Neutrophil (primary cell): ENCODE measurements at regions not wholly inside any gene's neighbourhood (a gene's known extent, or its start where the extent isn't known, plus 50 kb on each side); places are given as distances from the start of the nearest gene placed in this dataset.

Source experiments
- H3K27ac ChIP-seq: fragments of 200-600 bp; sonication (generic); 2 replicates; pipeline ENCODE4 v1.5.1; 2016; ENCODE audit warnings: mild to moderate bottlenecking, moderate library complexity
- H3K27me3 ChIP-seq: fragments of 200-600 bp; sonication (generic); 2 replicates; pipeline ENCODE4 v1.6.0; 2016; ENCODE audit warnings: mild to moderate bottlenecking
- H3K36me3 ChIP-seq: fragments of 200-600 bp; sonication (generic); 2 replicates; pipeline ENCODE4 v1.5.1; 2017
- H3K4me1 ChIP-seq, 2 experiments: fragments of 200-600 bp in 1 of 2; sonication (generic) in 1 of 2; 1 replicate in 1 of 2; 2 replicates in 1 of 2; pipeline versions ENCODE4 v1.5.1 to v1.6.1; 2013 to 2016; ENCODE audit warnings: low read depth in 1 of 2, low read length in 1 of 2, mild to moderate bottlenecking in 1 of 2, moderate library complexity in 1 of 2; ENCODE audit not compliant: control insufficient read depth in 1 of 2, insufficient read depth in 1 of 2
- H3K4me3 ChIP-seq, 2 experiments: fragments of 200-600 bp in 1 of 2; sonication (generic) in 1 of 2; 1 replicate in 1 of 2; 2 replicates in 1 of 2; pipeline ENCODE4 v1.5.1; 2013 to 2016; ENCODE audit warnings: low read depth in 1 of 2, low read length in 1 of 2, mild to moderate bottlenecking in 1 of 2, moderate library complexity in 1 of 2
- H3K9me3 ChIP-seq: fragments of 200-600 bp; sonication (generic); 2 replicates; pipeline ENCODE4 v1.5.1; 2016
- TF ChIP-seq, protein P1 (sequence below): fragments of 200-600 bp; sonication (generic); IDR thresholded peaks from 2 replicates; pipeline ENCODE4 v1.5.1; 2016; ENCODE audit warnings: antibody characterized with exemption

DNA sequence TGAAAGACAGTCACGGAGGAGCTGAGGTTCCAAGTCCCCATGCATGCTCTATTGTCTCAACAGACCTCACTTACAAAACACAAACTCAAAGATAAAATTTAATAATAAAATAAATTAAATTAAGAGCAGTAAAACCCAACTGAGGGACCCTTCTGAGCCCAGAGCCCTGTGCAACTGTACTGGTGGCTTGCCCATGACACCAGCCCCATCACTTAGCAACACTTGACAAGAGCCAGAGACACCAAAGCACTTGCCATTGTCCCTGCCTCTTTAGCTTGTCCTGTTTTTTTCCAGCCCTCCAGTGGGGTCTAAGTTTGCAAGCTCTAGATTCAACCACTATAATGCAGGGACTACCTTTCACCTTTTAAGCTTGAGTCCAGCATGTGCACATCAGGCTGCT lies 117.9 kb downstream of the JCAD start:
- Histone ChIP-seq H3K4me3 (no peak overlapping the region), H3K27ac (no peak overlapping the region), H3K36me3 (no peaks in the 10 kb centered on the region), H3K4me1 (no peaks in the 10 kb centered on the region), H3K27me3 (no peaks in the 10 kb centered on the region), H3K9me3 (no peaks in the 10 kb centered on the region)
- TF ChIP-seq, protein P1, sequence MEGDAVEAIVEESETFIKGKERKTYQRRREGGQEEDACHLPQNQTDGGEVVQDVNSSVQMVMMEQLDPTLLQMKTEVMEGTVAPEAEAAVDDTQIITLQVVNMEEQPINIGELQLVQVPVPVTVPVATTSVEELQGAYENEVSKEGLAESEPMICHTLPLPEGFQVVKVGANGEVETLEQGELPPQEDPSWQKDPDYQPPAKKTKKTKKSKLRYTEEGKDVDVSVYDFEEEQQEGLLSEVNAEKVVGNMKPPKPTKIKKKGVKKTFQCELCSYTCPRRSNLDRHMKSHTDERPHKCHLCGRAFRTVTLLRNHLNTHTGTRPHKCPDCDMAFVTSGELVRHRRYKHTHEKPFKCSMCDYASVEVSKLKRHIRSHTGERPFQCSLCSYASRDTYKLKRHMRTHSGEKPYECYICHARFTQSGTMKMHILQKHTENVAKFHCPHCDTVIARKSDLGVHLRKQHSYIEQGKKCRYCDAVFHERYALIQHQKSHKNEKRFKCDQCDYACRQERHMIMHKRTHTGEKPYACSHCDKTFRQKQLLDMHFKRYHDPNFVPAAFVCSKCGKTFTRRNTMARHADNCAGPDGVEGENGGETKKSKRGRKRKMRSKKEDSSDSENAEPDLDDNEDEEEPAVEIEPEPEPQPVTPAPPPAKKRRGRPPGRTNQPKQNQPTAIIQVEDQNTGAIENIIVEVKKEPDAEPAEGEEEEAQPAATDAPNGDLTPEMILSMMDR = no peak

DNA sequence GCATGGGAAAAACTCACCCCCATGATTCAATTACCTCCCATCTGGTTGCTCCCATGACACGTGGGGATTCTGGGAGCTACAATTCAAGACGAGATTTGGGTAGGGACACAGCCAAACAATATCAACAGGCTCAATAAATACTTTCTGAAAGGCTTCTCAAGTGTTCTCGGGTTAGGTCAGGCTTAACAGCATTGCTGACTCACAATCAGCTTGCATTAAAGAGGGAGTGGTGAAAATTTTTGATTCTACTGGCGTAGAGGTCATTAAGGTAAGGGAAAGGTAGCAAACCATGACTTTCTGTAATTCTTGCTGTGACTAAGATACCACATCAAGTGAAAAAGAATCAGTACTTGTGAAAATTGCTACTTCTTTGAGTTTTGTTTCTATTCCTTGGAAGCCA lies 126.4 kb downstream of the JCAD start:
- TF ChIP-seq, protein P1 = no peak
- Histone ChIP-seq H3K4me1 (no peaks in the 10 kb centered on the region), H3K9me3 (no peaks in the 10 kb centered on the region), H3K27ac (no peak overlapping the region), H3K27me3 (no peaks in the 10 kb centered on the region), H3K4me3 (no peak overlapping the region), H3K36me3 (no peaks in the 10 kb centered on the region)

- no peaks in the 10 kb centered on the region for H3K27me3 ChIP-seq
- H3K4me1 ChIP-seq = no peaks in the 10 kb centered on the region
- H3K9me3 ChIP-seq = peaks cover 4% of the 10 kb centered on the region
- no peak overlapping the region for H3K4me3 ChIP-seq
- TF ChIP-seq, protein P1 = no peak
- no peaks in the 10 kb centered on the region for H3K36me3 ChIP-seq
- H3K27ac ChIP-seq = no peak overlapping the region
These were observed 127.6 kb downstream of the JCAD start for GRCh38 chr10:29931833-29932232.

GRCh38 chr10:29929006-29929405 lies 130.4 kb downstream of the JCAD start:
- no peaks in the 10 kb centered on the region for H3K27me3 ChIP-seq
- H3K4me3 ChIP-seq = no peak overlapping the region
- H3K9me3 ChIP-seq = peaks cover 12% of the 10 kb centered on the region
- TF ChIP-seq, protein P1 = no peak
- H3K36me3 ChIP-seq = no peaks in the 10 kb centered on the region
- H3K4me1 ChIP-seq = no peaks in the 10 kb centered on the region
- H3K27ac ChIP-seq = no peak overlapping the region

DNA sequence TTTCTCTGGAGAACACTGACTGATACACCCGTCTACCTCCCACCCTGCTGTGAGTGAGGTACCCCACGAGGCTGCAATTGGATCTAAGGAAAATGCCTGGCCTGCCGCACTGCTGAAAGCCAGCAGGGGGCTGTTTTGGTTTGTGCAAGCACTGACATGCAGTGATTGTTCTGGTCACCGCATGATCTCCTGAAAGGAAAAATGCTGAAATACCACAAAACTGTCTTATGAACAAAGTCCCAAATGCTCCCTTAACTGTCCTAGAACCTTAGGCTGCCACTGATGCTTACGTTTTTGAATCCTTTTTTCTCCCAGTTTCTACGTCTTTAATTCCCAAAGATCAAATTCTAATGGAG lies 132.7 kb downstream of the JCAD start:
- Histone ChIP-seq H3K27me3 (no peaks in the 10 kb centered on the region), H3K4me3 (no peak overlapping the region), H3K4me1 (no peaks in the 10 kb centered on the region), H3K36me3 (no peaks in the 10 kb centered on the region), H3K27ac (no peak overlapping the region), H3K9me3 (peaks cover 12% of the 10 kb centered on the region)
- TF ChIP-seq, protein P1 = no peak
